ENCODE measurements at regions not wholly inside any gene's neighbourhood (a gene's known extent, or its start where the extent isn't known, plus 50 kb on each side); places are given as distances from the start of the nearest gene placed in this dataset.

DNA sequence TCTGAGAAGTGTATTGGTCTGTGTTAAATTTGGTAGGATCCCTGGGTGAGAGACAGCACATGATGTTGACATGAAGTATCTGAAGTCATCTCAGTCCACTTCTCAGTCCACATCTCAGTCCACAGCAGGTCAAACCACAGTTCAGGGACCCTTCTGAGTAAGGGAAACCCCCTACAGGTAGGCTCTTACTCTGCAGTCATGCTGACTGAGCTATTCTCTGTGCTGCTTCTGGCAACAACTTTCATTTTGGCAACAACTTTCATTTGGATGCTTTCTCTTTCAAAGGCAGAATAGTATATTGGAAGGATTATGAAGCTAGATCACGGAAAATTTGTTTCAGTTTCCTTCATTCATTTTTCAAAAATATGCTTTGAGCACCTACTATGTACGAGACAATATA lies 178.2 kb upstream of the GOLIM4 start:
- Histone ChIP-seq H3K27ac (ENCODE audit: low read depth, low read length) (no peak overlapping the region), H3K9ac (ENCODE audit: low read length) (no peak overlapping the region), H3K4me3 (ENCODE audit: low read depth in 1 of 2, low read length in 2 of 2) (no peak overlapping the region), H3K36me3 (ENCODE audit: insufficient read depth, low read length) (no peaks in the 10 kb centered on the region), H3K9me3 (ENCODE audit: low read length) (no peaks in the 10 kb centered on the region), H3K4me1 (ENCODE audit: insufficient read depth, low read length) (no peaks in the 10 kb centered on the region), H3K27me3 (ENCODE audit: control insufficient read depth in 1 of 2, insufficient read depth in 2 of 2, low read length in 2 of 2) (no peaks in the 10 kb centered on the region)

GRCh38 chr3:168273036-168273435 lies 177.3 kb upstream of the GOLIM4 start:
- Histone ChIP-seq H3K9me3 (ENCODE audit: low read length) (no peaks in the 10 kb centered on the region), H3K27ac (ENCODE audit: low read depth, low read length) (no peak overlapping the region), H3K4me1 (ENCODE audit: insufficient read depth, low read length) (no peaks in the 10 kb centered on the region), H3K36me3 (ENCODE audit: insufficient read depth, low read length) (no peaks in the 10 kb centered on the region), H3K4me3 (ENCODE audit: low read depth in 1 of 2, low read length in 2 of 2) (no peak overlapping the region), H3K27me3 (ENCODE audit: control insufficient read depth in 1 of 2, insufficient read depth in 2 of 2, low read length in 2 of 2) (no peaks in the 10 kb centered on the region), H3K9ac (ENCODE audit: low read length) (no peak overlapping the region)

DNA sequence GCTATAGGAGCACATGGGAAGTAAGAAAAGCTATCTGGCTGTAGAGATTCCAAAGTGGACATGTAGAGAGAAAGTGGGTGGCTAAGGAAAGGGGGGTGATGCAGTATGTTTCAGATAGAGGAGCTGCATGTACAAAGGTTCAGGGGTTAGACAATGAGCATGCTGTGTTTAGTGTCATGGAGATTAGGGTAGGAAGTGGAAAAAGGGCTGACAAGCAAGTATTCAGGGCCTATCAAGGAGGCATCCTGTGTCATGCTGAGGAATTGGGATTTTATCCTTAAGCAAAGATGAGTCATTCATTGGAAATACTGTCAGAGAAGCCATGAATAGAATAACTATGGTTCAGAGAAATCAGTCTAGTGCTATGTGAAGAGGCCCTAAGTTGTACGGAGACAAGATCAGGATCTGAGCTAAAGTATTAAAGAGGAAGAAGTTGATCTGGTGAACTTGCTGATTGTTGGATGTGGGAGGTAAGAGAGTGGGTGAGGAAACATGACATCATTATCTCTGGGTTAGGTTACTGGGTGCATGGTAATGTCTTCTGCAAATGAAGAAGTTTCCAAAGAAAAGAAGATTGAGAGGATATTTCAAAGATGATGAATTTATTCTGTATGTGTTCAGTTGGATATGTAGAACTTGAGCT lies 176.7 kb upstream of the GOLIM4 start:
- Histone ChIP-seq H3K4me1 (ENCODE audit: insufficient read depth, low read length) (no peaks in the 10 kb centered on the region), H3K9me3 (ENCODE audit: low read length) (no peaks in the 10 kb centered on the region), H3K9ac (ENCODE audit: low read length) (no peak overlapping the region), H3K27ac (ENCODE audit: low read depth, low read length) (no peak overlapping the region), H3K36me3 (ENCODE audit: insufficient read depth, low read length) (no peaks in the 10 kb centered on the region), H3K27me3 (ENCODE audit: control insufficient read depth in 1 of 2, insufficient read depth in 2 of 2, low read length in 2 of 2) (no peaks in the 10 kb centered on the region), H3K4me3 (ENCODE audit: low read depth in 1 of 2, low read length in 2 of 2) (no peak overlapping the region)

GRCh38 chr3:168271932-168272331 lies 176.2 kb upstream of the GOLIM4 start:
- Histone ChIP-seq H3K27ac (ENCODE audit: low read depth, low read length) (no peak overlapping the region), H3K4me3 (ENCODE audit: low read depth in 1 of 2, low read length in 2 of 2) (no peak overlapping the region), H3K4me1 (ENCODE audit: insufficient read depth, low read length) (no peaks in the 10 kb centered on the region), H3K36me3 (ENCODE audit: insufficient read depth, low read length) (no peaks in the 10 kb centered on the region), H3K27me3 (ENCODE audit: control insufficient read depth in 1 of 2, insufficient read depth in 2 of 2, low read length in 2 of 2) (no peaks in the 10 kb centered on the region), H3K9me3 (ENCODE audit: low read length) (no peaks in the 10 kb centered on the region), H3K9ac (ENCODE audit: low read length) (no peak overlapping the region)

DNA sequence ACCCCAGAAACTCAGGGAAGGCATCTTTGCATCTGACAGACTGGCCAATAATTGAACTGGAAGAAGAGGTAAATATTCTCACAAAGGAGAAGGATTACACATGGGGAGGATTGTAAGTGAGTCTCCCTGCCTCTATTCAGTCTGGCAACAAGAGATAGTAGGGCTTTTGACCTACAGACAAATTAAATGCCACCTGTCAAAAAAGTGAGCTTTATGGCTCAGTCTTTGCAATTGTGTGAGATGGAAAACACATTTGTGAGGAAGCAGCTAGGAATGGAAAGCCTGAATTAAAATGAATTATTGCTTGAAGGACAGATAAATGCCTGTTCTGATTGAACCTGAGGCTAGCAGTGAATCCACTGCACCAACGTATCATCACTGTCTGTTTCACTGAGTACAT lies 173.3 kb upstream of the GOLIM4 start:
- Histone ChIP-seq H3K27ac (ENCODE audit: low read depth, low read length) (no peak overlapping the region), H3K9me3 (ENCODE audit: low read length) (no peaks in the 10 kb centered on the region), H3K4me3 (ENCODE audit: low read depth in 1 of 2, low read length in 2 of 2) (no peak overlapping the region), H3K36me3 (ENCODE audit: insufficient read depth, low read length) (no peaks in the 10 kb centered on the region), H3K4me1 (ENCODE audit: insufficient read depth, low read length) (no peaks in the 10 kb centered on the region), H3K9ac (ENCODE audit: low read length) (no peak overlapping the region), H3K27me3 (ENCODE audit: control insufficient read depth in 1 of 2, insufficient read depth in 2 of 2, low read length in 2 of 2) (no peaks in the 10 kb centered on the region)

DNA sequence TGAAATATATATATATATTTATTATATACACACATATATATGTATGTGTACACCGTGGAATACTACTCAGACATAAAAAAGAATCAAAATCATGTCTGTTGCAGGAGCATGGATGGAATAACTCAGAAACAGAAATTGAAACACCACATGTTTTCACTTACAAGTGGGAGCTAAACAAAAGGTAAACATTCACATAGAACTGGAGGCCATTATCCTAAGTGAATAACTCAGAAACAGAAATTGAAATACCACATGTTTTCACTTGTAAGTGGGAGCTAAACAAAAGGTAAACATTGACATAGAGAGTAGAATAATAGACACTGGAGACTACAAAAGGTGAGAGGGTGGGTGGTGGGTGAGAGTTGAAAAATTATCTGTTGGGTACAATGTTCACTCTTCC lies 171.5 kb upstream of the GOLIM4 start:
- Histone ChIP-seq H3K27ac (ENCODE audit: low read depth, low read length) (no peak overlapping the region), H3K4me1 (ENCODE audit: insufficient read depth, low read length) (no peaks in the 10 kb centered on the region), H3K27me3 (ENCODE audit: control insufficient read depth in 1 of 2, insufficient read depth in 2 of 2, low read length in 2 of 2) (no peaks in the 10 kb centered on the region), H3K36me3 (ENCODE audit: insufficient read depth, low read length) (no peaks in the 10 kb centered on the region), H3K4me3 (ENCODE audit: low read depth in 1 of 2, low read length in 2 of 2) (no peak overlapping the region), H3K9ac (ENCODE audit: low read length) (no peak overlapping the region), H3K9me3 (ENCODE audit: low read length) (no peaks in the 10 kb centered on the region)

DNA sequence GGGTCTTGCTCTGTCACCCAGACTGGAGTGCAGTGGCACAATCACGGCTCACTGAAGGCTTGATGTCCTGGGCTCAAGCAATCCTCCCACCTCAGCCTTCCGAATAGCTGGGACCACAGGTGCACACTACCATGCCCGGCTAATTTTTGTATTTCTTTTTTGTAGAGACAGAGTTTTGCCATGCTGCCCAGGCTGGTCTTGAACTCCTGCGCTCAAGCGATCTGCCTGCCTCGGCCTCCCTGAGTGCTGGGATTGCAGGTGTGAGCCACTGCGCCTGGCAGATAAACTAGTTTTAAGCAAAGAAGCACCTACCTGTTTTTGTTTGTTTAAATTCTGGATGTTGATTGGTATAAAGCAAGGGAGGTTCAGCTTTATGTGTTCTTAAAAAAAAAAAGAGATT lies 170.6 kb upstream of the GOLIM4 start:
- Histone ChIP-seq H3K9me3 (ENCODE audit: low read length) (no peaks in the 10 kb centered on the region), H3K9ac (ENCODE audit: low read length) (no peak overlapping the region), H3K27ac (ENCODE audit: low read depth, low read length) (no peak overlapping the region), H3K36me3 (ENCODE audit: insufficient read depth, low read length) (no peaks in the 10 kb centered on the region), H3K27me3 (ENCODE audit: control insufficient read depth in 1 of 2, insufficient read depth in 2 of 2, low read length in 2 of 2) (no peaks in the 10 kb centered on the region), H3K4me3 (ENCODE audit: low read depth in 1 of 2, low read length in 2 of 2) (no peak overlapping the region), H3K4me1 (ENCODE audit: insufficient read depth, low read length) (no peaks in the 10 kb centered on the region)

GRCh38 chr3:168262887-168263286 lies 167.2 kb upstream of the GOLIM4 start:
- Histone ChIP-seq H3K27me3 (ENCODE audit: control insufficient read depth in 1 of 2, insufficient read depth in 2 of 2, low read length in 2 of 2) (no peaks in the 10 kb centered on the region), H3K27ac (ENCODE audit: low read depth, low read length) (no peak overlapping the region), H3K4me3 (ENCODE audit: low read depth in 1 of 2, low read length in 2 of 2) (no peak overlapping the region), H3K4me1 (ENCODE audit: insufficient read depth, low read length) (no peaks in the 10 kb centered on the region), H3K9ac (ENCODE audit: low read length) (no peak overlapping the region), H3K36me3 (ENCODE audit: insufficient read depth, low read length) (no peaks in the 10 kb centered on the region), H3K9me3 (ENCODE audit: low read length) (no peaks in the 10 kb centered on the region)

DNA sequence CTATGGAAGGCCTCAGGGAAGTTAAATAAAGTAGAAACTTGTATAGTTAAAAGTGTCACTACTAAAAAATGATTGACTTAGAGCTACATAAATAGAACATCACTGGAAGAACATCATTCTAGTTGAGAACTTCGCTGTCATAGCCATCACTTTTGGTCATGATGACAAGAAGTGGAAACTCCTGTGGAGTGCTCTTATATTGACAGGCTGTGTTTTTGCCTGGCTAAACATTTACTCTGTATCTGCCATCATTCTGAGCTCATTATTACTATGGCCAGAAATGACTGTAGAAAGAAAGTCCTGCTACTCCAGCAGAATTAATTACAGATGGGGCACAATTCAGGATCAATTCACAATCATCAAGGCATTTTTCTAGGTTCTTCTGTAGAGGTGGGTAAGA lies 165.1 kb upstream of the GOLIM4 start:
- H3K4me3 ChIP-seq (ENCODE audit: low read depth in 1 of 2, low read length in 2 of 2) = no peak overlapping the region
- H3K4me1 ChIP-seq (ENCODE audit: insufficient read depth, low read length) = no peaks in the 10 kb centered on the region
- no peaks in the 10 kb centered on the region for H3K9me3 ChIP-seq (ENCODE audit: low read length)
- H3K36me3 ChIP-seq (ENCODE audit: insufficient read depth, low read length) = no peaks in the 10 kb centered on the region
- no peak overlapping the region for H3K9ac ChIP-seq (ENCODE audit: low read length)
- no peak overlapping the region for H3K27ac ChIP-seq (ENCODE audit: low read depth, low read length)
- no peaks in the 10 kb centered on the region for H3K27me3 ChIP-seq (ENCODE audit: control insufficient read depth in 1 of 2, insufficient read depth in 2 of 2, low read length in 2 of 2)

DNA sequence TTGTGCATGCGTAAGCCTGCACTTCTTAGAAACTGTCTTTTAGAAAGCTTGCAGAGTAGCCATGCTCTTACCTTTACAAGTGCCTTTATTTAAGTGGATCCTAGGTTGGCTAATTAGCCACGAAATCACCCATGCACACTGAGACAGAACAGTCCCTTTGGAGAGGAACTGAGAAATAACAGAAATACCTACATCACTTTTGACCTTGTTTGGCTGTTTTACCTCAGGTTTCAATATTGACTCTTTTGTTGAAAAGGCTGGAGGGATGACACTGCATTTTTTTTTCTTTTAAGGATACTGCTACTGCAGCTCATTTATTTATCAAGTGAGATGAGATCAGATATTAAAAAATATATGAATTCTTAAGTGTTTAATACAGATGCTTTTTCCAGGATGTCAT lies 155.6 kb upstream of the GOLIM4 start:
- peaks cover 4 to 14% of the 10 kb centered on the region in 2 donors for H3K27me3 ChIP-seq (ENCODE audit: control insufficient read depth in 1 of 2, insufficient read depth in 2 of 2, low read length in 2 of 2)

GRCh38 chr3:168250415-168250861 lies 154.7 kb upstream of the GOLIM4 start:
- Histone ChIP-seq H3K4me3 (ENCODE audit: low read depth in 1 of 2, low read length in 2 of 2) (peak overlapping the region; percentile 64 to 72), H3K36me3 (ENCODE audit: insufficient read depth, low read length) (no peaks in the 10 kb centered on the region), H3K9me3 (ENCODE audit: low read length) (no peaks in the 10 kb centered on the region), H3K27me3 (ENCODE audit: control insufficient read depth in 1 of 2, insufficient read depth in 2 of 2, low read length in 2 of 2) (peaks cover 4 to 14% of the 10 kb centered on the region in 2 donors), H3K27ac (ENCODE audit: low read depth, low read length) (no peak overlapping the region), H3K9ac (ENCODE audit: low read length) (no peak overlapping the region), H3K4me1 (ENCODE audit: insufficient read depth, low read length) (peaks cover 8% of the 10 kb centered on the region)

More for the DNA sequence above, 155.6 kb upstream of the GOLIM4 start:
- H3K27ac ChIP-seq (ENCODE audit: low read depth, low read length) = no peak overlapping the region
- peaks cover 8% of the 10 kb centered on the region for H3K4me1 ChIP-seq (ENCODE audit: insufficient read depth, low read length)
- no peaks in the 10 kb centered on the region for H3K9me3 ChIP-seq (ENCODE audit: low read length)
- H3K9ac ChIP-seq (ENCODE audit: low read length) = no peak overlapping the region
- H3K36me3 ChIP-seq (ENCODE audit: insufficient read depth, low read length) = no peaks in the 10 kb centered on the region
- H3K4me3 ChIP-seq (ENCODE audit: low read depth in 1 of 2, low read length in 2 of 2) = no peak overlapping the region
